CD4-positive, CD25-positive, alpha-beta regulatory T cell (primary cell): ENCODE measurements at regions not wholly inside any gene's neighbourhood (a gene's known extent, or its start where the extent isn't known, plus 50 kb on each side); places are given as distances from the start of the nearest gene placed in this dataset.
"Not testable (repeated sequence)": the region's sequence is repeated elsewhere in the genome, so short reads cannot be mapped to it uniquely, and the experiment has no call there.

ENCODE experiments used
- ATAC-seq, 2 donors: fragments of 150-1000 bp; cut with Tn5 transposase; one replicate each; pipeline ENCODE4 v1.10.0; 2021; ENCODE audit warnings: low read depth in 2 of 2, moderate number of reproducible peaks in 2 of 2, moderate library complexity in 1 of 2
- DNase-seq, 3 donors: peaks; one replicate each; pipeline versions ENCODE4 v3.0.0 to v3.0.0-alpha.2; 2012 to 2022; ENCODE audit warnings: mixed read lengths in 1 of 3
- H3K27ac ChIP-seq: one replicate; pipeline ENCODE4 v1.7.0; 2013; ENCODE audit warnings: mild to moderate bottlenecking, low read length; ENCODE audit not compliant: insufficient read depth, poor library complexity, severe bottlenecking
- H3K27me3 ChIP-seq: one replicate; pipeline ENCODE4 v1.7.0; 2013; ENCODE audit warnings: low read length; ENCODE audit not compliant: control insufficient read depth, insufficient read depth
- H3K36me3 ChIP-seq: one replicate; pipeline ENCODE4 v1.7.0; 2013; ENCODE audit warnings: mild to moderate bottlenecking, low read length, moderate library complexity; ENCODE audit not compliant: control insufficient read depth, insufficient read depth
- H3K4me1 ChIP-seq: 2 replicates; pipeline ENCODE4 v1.7.0; 2013; ENCODE audit warnings: mild to moderate bottlenecking, low read length; ENCODE audit not compliant: insufficient read depth, control insufficient read depth, poor library complexity, severe bottlenecking
- H3K4me3 ChIP-seq: one replicate; pipeline ENCODE4 v1.7.0; 2013; ENCODE audit warnings: low read depth, mild to moderate bottlenecking, low read length, moderate library complexity
- H3K9me3 ChIP-seq, 2 experiments: 1 replicate in 1 of 2; 2 replicates in 1 of 2; pipeline ENCODE4 v1.7.0; 2013; ENCODE audit warnings: low read length in 2 of 2, mild to moderate bottlenecking in 1 of 2, moderate library complexity in 1 of 2; ENCODE audit not compliant: control insufficient read depth in 2 of 2
- H3K27ac Mint-ChIP-seq, 3 donors: one replicate each; pipeline ENCODE4 v1.8.0; 2020 to 2022; ENCODE audit warnings: mild to moderate bottlenecking in 3 of 3, mixed read lengths in 3 of 3, moderate library complexity in 2 of 3
- H3K27me3 Mint-ChIP-seq: one replicate; pipeline ENCODE4 v1.8.0; 2022; ENCODE audit warnings: mild to moderate bottlenecking, mixed read lengths
- H3K36me3 Mint-ChIP-seq: one replicate; pipeline ENCODE4 v1.8.0; 2020; ENCODE audit warnings: mixed read lengths
- H3K4me1 Mint-ChIP-seq, 4 donors: one replicate each; pipeline ENCODE4 v1.8.0; 2020 to 2022; ENCODE audit warnings: mixed read lengths in 4 of 4, mild to moderate bottlenecking in 1 of 4
- H3K4me3 Mint-ChIP-seq, 4 donors: one replicate each; pipeline ENCODE4 v1.8.0; 2020 to 2022; ENCODE audit warnings: mild to moderate bottlenecking in 4 of 4, mixed read lengths in 4 of 4, moderate library complexity in 3 of 4
- H3K9me3 Mint-ChIP-seq, 7 donors: one replicate each; pipeline ENCODE4 v1.8.0; 2020 to 2022; ENCODE audit warnings: mixed read lengths in 7 of 7, mild to moderate bottlenecking in 3 of 7, moderate library complexity in 2 of 7

DNA sequence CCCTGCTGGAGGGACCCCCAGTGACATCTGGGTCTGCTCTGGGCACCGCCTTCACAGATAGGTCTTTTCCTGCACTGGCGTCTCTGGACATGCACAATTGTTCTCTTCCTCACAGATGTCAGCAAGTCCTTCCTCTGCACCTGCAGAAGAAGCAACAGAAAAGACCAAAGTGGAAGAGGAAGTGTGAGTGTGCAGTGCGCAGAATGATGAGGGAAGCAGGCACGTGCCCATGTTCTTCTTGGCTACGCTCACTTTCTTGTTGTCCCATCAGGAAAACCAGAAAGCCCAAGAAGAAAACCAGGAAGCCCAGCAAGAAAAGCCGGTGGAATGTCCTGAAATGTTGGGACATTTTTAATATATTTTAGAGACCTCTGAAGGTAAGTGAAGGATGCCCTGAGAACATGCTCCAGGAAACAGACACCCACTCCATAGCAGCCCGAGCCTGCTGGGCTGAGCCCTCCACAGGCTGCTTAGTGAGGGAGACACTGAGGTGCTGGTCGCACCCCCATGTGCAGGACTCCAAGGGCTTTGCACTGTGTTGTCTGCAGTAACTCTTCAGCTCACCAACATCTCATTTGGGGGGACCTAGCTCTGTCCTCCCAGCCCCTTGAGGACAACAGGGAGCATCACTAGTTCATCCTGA lies 50.8 kb upstream of the PROP1 start:
- not testable (repeated sequence) for DNase-seq, H3K27me3 ChIP-seq, H3K27ac ChIP-seq, H3K9me3 ChIP-seq, H3K27ac Mint-ChIP-seq, H3K4me1 Mint-ChIP-seq, H3K27me3 Mint-ChIP-seq, H3K36me3 ChIP-seq, H3K9me3 Mint-ChIP-seq, H3K4me1 ChIP-seq, H3K36me3 Mint-ChIP-seq, ATAC-seq, H3K4me3 ChIP-seq
- peak overlapping the region in 1 of 4 donors; percentile 28 for H3K4me3 Mint-ChIP-seq

DNA sequence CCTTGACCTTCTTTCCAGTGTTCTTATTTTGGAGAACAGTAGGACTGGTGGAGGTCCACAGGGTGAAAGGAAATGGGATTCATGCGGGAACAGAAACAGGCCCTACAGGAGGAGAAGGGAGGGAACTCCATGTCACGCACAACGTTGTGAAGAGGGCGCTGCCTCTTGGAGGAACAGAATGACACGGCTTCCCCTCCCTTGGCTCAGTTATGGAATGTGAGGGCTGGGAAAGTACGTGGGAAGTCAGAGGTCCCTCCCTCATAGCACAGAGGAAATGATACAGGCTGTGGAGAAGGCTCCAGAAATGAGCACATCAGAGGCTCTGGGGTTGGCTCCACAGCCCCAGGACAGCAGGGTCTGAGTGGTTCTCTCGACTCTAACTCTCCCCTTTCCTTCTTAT lies 49.9 kb upstream of the PROP1 start:
- H3K9me3 Mint-ChIP-seq, H3K4me3 ChIP-seq, H3K36me3 Mint-ChIP-seq, H3K36me3 ChIP-seq, H3K4me1 Mint-ChIP-seq, H3K27ac Mint-ChIP-seq, H3K9me3 ChIP-seq, DNase-seq, H3K27me3 ChIP-seq, H3K4me3 Mint-ChIP-seq, H3K27ac ChIP-seq, H3K4me1 ChIP-seq, H3K27me3 Mint-ChIP-seq, ATAC-seq: not testable (repeated sequence)
